GM15510 (cell line): ENCODE measurements at regions not wholly inside any gene's neighbourhood (a gene's known extent, or its start where the extent isn't known, plus 50 kb on each side); places are given as distances from the start of the nearest gene placed in this dataset.

Source experiments
- POLR2A ChIP-seq: IDR thresholded peaks from 3 replicates; pipeline ENCODE4 v1.6.1; 2011; ENCODE audit warnings: borderline replicate concordance; ENCODE audit not compliant: insufficient read length; ENCODE audit errors: extremely low read depth

- no peak for TF ChIP-seq POLR2A
These were observed 1541.1 kb downstream of the UQCRFS1 start for GRCh38 chr19:27671876-27672275.

GRCh38 chr19:27660428-27660827 is 1552.5 kb downstream of the UQCRFS1 start:
- no peak for TF ChIP-seq POLR2A

GRCh38 chr19:27657271-27658051 is 1555.5 kb downstream of the UQCRFS1 start:
- no peak for TF ChIP-seq POLR2A

GRCh38 chr19:27654266-27654990 is 1558.5 kb downstream of the UQCRFS1 start:
- TF ChIP-seq POLR2A, result no peak

GRCh38 chr19:27652796-27653195 is 1560.2 kb downstream of the UQCRFS1 start:
- TF ChIP-seq POLR2A, result no peak

GRCh38 chr19:27652281-27652680 is 1560.7 kb downstream of the UQCRFS1 start:
- no peak for TF ChIP-seq POLR2A

GRCh38 chr19:27647423-27647822 is 1565.5 kb downstream of the UQCRFS1 start:
- TF ChIP-seq POLR2A, result no peak

GRCh38 chr19:27635401-27635800 is 1577.5 kb downstream of the UQCRFS1 start:
- TF ChIP-seq POLR2A, result no peak

GRCh38 chr19:27618006-27618405 is 1594.9 kb downstream of the UQCRFS1 start:
- TF ChIP-seq POLR2A, result no peak

- TF ChIP-seq POLR2A, result no peak
These were observed 1632.0 kb downstream of the UQCRFS1 start for GRCh38 chr19:27580906-27581305.
